Liver (tissue), 3 donors: ENCODE measurements at regions not wholly inside any gene's neighbourhood (a gene's known extent, or its start where the extent isn't known, plus 50 kb on each side); places are given as distances from the start of the nearest gene placed in this dataset.

Experiments
- EGR1 ChIP-seq, 2 donors: IDR thresholded peaks; 2 replicates each; pipeline ENCODE4 v1.6.1; 2016 to 2018; ENCODE audit warnings: antibody characterized with exemption in 2 of 2, low read depth in 2 of 2
- FOXA1 ChIP-seq: IDR thresholded peaks from 2 replicates; pipeline ENCODE4 v1.6.1; 2016; ENCODE audit warnings: antibody characterized with exemption
- GABPA ChIP-seq, 2 donors: IDR thresholded peaks in 1 of 2; conservative IDR thresholded peaks in 1 of 2; 2 replicates each; pipeline ENCODE4 v1.6.1; 2016; ENCODE audit warnings: antibody characterized with exemption in 2 of 2, mild to moderate bottlenecking in 1 of 2, moderate library complexity in 1 of 2
- SP1 ChIP-seq: IDR thresholded peaks from 2 replicates; pipeline ENCODE4 v1.6.1; 2018; ENCODE audit warnings: antibody characterized with exemption, mild to moderate bottlenecking
- TAF1 ChIP-seq: conservative IDR thresholded peaks from 2 replicates; pipeline ENCODE4 v1.6.1; 2016; ENCODE audit warnings: antibody characterized with exemption, mild to moderate bottlenecking
- TF ChIP-seq, protein P1 (sequence below): fragments of 150-350 bp; IDR thresholded peaks from 2 replicates; pipeline ENCODE4 v1.5.1; 2017; ENCODE audit warnings: improper control_type of control experiment, low read depth, low read length; ENCODE audit not compliant: missing input control
- TF ChIP-seq, protein P2 (sequence below): IDR thresholded peaks from 2 replicates; pipeline ENCODE4 v1.6.1; 2016; ENCODE audit warnings: antibody characterized with exemption, mild to moderate bottlenecking
- TF ChIP-seq, protein P3 (sequence below): IDR thresholded peaks from 2 replicates; pipeline ENCODE4 v1.6.1; 2016; ENCODE audit warnings: antibody characterized with exemption
- TF ChIP-seq, protein P4 (sequence below): IDR thresholded peaks from 2 replicates; pipeline ENCODE4 v1.6.1; 2016; ENCODE audit warnings: antibody characterized with exemption
- donor health status: healthy.
- donor health status: healthy.

DNA sequence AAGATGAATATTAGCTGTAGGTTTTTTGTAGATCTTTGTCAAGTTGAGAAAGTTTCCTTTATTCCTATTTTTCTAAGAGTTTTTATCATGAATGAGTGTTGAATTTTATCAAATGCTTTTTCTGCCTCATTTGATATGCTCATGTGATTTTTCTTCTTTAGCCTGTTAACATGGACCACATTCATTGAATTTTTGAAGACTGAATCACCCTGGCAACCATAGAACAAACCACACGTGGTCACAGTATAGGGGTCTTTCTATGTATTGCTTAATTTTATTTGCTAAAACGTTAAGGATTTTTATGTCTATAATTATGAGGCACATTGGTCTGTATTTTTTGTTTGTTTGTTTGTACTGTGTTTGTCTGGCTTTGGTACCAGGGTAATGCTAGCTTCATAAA lies 201.7 kb upstream of the CWC22 start:
- TF ChIP-seq, protein P1, sequence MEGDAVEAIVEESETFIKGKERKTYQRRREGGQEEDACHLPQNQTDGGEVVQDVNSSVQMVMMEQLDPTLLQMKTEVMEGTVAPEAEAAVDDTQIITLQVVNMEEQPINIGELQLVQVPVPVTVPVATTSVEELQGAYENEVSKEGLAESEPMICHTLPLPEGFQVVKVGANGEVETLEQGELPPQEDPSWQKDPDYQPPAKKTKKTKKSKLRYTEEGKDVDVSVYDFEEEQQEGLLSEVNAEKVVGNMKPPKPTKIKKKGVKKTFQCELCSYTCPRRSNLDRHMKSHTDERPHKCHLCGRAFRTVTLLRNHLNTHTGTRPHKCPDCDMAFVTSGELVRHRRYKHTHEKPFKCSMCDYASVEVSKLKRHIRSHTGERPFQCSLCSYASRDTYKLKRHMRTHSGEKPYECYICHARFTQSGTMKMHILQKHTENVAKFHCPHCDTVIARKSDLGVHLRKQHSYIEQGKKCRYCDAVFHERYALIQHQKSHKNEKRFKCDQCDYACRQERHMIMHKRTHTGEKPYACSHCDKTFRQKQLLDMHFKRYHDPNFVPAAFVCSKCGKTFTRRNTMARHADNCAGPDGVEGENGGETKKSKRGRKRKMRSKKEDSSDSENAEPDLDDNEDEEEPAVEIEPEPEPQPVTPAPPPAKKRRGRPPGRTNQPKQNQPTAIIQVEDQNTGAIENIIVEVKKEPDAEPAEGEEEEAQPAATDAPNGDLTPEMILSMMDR, result no peak
- TF ChIP-seq EGR1 (IDR thresholded peaks at IDR 0.05; ENCODE audit: low read depth in 2 of 2) (no peak), FOXA1 (no peak), TAF1 (no peak), SP1 (no peak), GABPA (IDR thresholded peaks at IDR 0.05 in 1 of 2, conservative IDR thresholded peaks at IDR 0.05 in 1 of 2) (no peak)
- TF ChIP-seq, protein P2, sequence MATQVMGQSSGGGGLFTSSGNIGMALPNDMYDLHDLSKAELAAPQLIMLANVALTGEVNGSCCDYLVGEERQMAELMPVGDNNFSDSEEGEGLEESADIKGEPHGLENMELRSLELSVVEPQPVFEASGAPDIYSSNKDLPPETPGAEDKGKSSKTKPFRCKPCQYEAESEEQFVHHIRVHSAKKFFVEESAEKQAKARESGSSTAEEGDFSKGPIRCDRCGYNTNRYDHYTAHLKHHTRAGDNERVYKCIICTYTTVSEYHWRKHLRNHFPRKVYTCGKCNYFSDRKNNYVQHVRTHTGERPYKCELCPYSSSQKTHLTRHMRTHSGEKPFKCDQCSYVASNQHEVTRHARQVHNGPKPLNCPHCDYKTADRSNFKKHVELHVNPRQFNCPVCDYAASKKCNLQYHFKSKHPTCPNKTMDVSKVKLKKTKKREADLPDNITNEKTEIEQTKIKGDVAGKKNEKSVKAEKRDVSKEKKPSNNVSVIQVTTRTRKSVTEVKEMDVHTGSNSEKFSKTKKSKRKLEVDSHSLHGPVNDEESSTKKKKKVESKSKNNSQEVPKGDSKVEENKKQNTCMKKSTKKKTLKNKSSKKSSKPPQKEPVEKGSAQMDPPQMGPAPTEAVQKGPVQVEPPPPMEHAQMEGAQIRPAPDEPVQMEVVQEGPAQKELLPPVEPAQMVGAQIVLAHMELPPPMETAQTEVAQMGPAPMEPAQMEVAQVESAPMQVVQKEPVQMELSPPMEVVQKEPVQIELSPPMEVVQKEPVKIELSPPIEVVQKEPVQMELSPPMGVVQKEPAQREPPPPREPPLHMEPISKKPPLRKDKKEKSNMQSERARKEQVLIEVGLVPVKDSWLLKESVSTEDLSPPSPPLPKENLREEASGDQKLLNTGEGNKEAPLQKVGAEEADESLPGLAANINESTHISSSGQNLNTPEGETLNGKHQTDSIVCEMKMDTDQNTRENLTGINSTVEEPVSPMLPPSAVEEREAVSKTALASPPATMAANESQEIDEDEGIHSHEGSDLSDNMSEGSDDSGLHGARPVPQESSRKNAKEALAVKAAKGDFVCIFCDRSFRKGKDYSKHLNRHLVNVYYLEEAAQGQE, result no peak
- TF ChIP-seq, protein P3, sequence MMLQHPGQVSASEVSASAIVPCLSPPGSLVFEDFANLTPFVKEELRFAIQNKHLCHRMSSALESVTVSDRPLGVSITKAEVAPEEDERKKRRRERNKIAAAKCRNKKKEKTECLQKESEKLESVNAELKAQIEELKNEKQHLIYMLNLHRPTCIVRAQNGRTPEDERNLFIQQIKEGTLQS, result no peak
- TF ChIP-seq, protein P4, sequence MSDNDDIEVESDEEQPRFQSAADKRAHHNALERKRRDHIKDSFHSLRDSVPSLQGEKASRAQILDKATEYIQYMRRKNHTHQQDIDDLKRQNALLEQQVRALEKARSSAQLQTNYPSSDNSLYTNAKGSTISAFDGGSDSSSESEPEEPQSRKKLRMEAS, result no peak
